Adipocyte (in vitro differentiated cells): ENCODE measurements at regions not wholly inside any gene's neighbourhood (a gene's known extent, or its start where the extent isn't known, plus 50 kb on each side); places are given as distances from the start of the nearest gene placed in this dataset.
A peak's percentile ranks its signal among the peaks of the same experiment; 100 is the strongest.
"Not testable (repeated sequence)": the region's sequence is repeated elsewhere in the genome, so short reads cannot be mapped to it uniquely, and the experiment has no call there.

Experiments
- DNase-seq: peaks from one replicate; pipeline ENCODE4 v3.0.0-alpha.2; 2015; ENCODE audit warnings: low read depth
- H3K27me3 ChIP-seq: replicated peaks from 2 replicates; pipeline ENCODE4 v1.7.0; 2013; ENCODE audit warnings: mild to moderate bottlenecking, low read length, moderate library complexity; ENCODE audit not compliant: control insufficient read depth, insufficient read depth
- H3K36me3 ChIP-seq: 2 replicates; pipeline ENCODE4 v1.7.0; 2013; ENCODE audit warnings: low read length, mild to moderate bottlenecking, moderate library complexity; ENCODE audit not compliant: control insufficient read depth, insufficient read depth, severe bottlenecking
- H3K4me1 ChIP-seq: 2 replicates; pipeline ENCODE4 v1.7.0; 2013; ENCODE audit warnings: mild to moderate bottlenecking, low read length, moderate library complexity; ENCODE audit not compliant: control insufficient read depth, insufficient read depth
- H3K4me3 ChIP-seq: 2 replicates; pipeline ENCODE4 v1.7.0; 2013; ENCODE audit warnings: mild to moderate bottlenecking, low read length, moderate library complexity
- H3K9ac ChIP-seq: 2 replicates; pipeline ENCODE4 v1.7.0; 2013; ENCODE audit warnings: mild to moderate bottlenecking, low read length, moderate library complexity
- H3K9me3 ChIP-seq: 2 replicates; pipeline ENCODE4 v1.7.0; 2013; ENCODE audit warnings: mild to moderate bottlenecking, low read length, moderate library complexity; ENCODE audit not compliant: control insufficient read depth

DNA sequence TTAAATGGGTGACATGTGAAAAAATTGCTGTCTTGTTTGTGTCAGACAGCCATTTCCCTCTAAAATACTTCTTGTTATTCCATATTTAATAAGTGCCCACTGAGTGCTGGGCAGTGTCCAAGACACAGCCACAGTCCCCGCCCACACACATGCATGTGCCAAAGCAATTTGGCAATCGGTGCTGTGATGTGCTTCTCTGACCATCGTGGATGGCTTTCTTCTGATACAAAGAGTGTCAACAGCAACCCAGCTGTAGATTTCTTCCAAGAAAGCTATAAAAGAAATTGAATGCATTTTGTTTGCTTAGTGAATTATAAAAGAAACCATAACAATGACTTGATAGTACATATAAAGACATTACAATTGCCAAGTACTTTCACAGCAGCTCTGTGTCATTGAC is 140.5 kb upstream of the ATXN1 start:
- Histone ChIP-seq H3K4me1 (peaks cover 18% of the 10 kb centered on the region), H3K36me3 (no peaks in the 10 kb centered on the region), H3K9ac (no peak overlapping the region), H3K4me3 (no peak overlapping the region), H3K9me3 (no peaks in the 10 kb centered on the region), H3K27me3 (no peaks in the 10 kb centered on the region)
- peak; percentile 79 for DNase-seq

- no peaks in the 10 kb centered on the region for H3K36me3 ChIP-seq
- no peak overlapping the region for H3K9ac ChIP-seq
- no peaks in the 10 kb centered on the region for H3K9me3 ChIP-seq
- H3K27me3 ChIP-seq, result no peaks in the 10 kb centered on the region
- H3K4me1 ChIP-seq, result peaks cover 18% of the 10 kb centered on the region
- DNase-seq, result no peak
- H3K4me3 ChIP-seq, result no peak overlapping the region
Observed at GRCh38 chr6:16901306-16901705, 140.0 kb upstream of the ATXN1 start.

DNA sequence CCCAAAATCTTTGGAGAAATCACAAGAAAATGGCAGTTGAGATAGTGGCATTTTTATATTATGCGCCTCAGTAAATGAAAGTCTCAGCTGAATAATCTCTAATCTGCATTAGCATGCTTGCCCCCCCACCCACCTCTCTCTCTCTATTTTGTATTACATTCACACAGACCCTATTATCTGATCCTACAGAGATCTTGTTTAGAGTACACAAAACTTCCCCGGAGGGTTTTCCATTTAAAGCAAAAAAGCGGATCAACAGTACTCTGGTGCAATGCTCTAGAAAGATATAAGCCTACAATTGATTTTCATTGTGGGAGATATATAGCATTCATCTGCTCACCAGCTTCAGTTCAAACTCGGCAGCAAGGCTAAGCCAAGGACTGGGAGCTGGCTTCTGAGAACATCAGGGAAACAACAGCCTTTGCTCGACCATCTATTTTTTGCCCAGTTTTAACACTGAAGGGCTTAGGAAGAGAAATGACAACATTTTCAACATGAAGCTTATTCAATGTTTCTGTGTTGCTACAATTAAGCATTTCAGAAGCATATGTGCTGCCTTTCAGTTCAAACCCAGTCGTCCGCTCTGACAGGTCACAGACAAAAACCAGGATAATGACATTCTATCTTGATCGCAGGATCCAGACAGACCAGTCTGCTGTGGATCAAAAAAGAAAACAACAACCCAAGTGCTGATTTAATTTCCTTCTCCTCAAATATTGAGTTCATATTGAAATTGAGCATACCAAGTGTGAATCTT is 137.6 kb upstream of the ATXN1 start:
- no peak overlapping the region for H3K4me3 ChIP-seq
- H3K27me3 ChIP-seq, result no peaks in the 10 kb centered on the region
- no peak overlapping the region for H3K9ac ChIP-seq
- DNase-seq, result no peak
- H3K36me3 ChIP-seq, result no peaks in the 10 kb centered on the region
- peaks cover 17% of the 10 kb centered on the region for H3K9me3 ChIP-seq
- H3K4me1 ChIP-seq, result peaks cover 18% of the 10 kb centered on the region

DNA sequence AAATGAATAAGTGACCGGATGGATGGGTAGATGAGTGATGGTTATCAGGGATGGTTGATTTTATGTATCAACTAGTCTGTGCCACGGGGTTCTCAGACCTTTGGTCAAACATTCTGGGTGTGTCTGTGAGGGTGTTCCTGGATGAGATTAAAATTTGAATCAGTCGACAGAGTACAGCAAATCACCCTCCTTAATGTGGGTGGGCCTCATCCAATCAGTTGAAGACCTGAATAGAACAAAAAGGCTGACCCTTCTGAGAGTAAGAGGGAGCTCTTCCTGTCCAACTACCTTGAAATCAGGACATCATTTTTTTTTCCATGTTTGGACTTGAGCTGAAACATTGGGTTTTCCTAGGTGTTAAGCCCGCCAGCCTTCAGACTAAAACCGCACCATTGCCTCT is 136.4 kb upstream of the ATXN1 start:
- DNase-seq, result no peak
- Histone ChIP-seq H3K36me3 (no peaks in the 10 kb centered on the region), H3K27me3 (no peaks in the 10 kb centered on the region)

GRCh38 chr6:16894301-16894700 is 133.0 kb upstream of the ATXN1 start:
- Histone ChIP-seq H3K36me3 (no peaks in the 10 kb centered on the region), H3K27me3 (no peaks in the 10 kb centered on the region), H3K4me3 (no peak overlapping the region), H3K4me1 (no peaks in the 10 kb centered on the region), H3K9ac (no peak overlapping the region), H3K9me3 (peaks cover 20% of the 10 kb centered on the region)
- DNase-seq, result no peak

More for the DNA sequence above, 136.4 kb upstream of the ATXN1 start:
- H3K4me1 ChIP-seq, result peaks cover 10% of the 10 kb centered on the region
- peaks cover 20% of the 10 kb centered on the region for H3K9me3 ChIP-seq
- H3K4me3 ChIP-seq, result no peak overlapping the region
- H3K9ac ChIP-seq, result no peak overlapping the region

DNA sequence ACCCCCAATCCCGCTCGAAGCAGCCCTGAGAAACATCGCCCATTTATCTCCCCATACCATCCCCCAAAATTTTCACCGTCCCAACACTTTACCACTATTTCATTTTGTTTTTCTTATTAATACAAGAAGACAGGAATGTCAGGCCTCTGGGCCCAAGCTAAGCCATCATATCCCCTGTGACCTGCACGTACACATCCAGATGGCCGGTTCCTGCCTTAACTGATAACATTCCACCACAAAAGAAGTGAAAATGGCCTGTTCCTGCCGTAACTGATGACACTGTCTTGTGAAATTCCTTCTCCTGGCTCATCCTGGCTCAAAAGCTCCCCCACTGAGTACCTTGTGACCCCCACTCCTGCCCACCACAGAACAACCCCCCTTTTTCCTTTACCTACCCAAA is 129.8 kb upstream of the ATXN1 start:
- not testable (repeated sequence) for DNase-seq, H3K4me3 ChIP-seq, H3K9ac ChIP-seq, H3K27me3 ChIP-seq, H3K36me3 ChIP-seq, H3K4me1 ChIP-seq
- peaks cover 20% of the 10 kb centered on the region for H3K9me3 ChIP-seq

DNA sequence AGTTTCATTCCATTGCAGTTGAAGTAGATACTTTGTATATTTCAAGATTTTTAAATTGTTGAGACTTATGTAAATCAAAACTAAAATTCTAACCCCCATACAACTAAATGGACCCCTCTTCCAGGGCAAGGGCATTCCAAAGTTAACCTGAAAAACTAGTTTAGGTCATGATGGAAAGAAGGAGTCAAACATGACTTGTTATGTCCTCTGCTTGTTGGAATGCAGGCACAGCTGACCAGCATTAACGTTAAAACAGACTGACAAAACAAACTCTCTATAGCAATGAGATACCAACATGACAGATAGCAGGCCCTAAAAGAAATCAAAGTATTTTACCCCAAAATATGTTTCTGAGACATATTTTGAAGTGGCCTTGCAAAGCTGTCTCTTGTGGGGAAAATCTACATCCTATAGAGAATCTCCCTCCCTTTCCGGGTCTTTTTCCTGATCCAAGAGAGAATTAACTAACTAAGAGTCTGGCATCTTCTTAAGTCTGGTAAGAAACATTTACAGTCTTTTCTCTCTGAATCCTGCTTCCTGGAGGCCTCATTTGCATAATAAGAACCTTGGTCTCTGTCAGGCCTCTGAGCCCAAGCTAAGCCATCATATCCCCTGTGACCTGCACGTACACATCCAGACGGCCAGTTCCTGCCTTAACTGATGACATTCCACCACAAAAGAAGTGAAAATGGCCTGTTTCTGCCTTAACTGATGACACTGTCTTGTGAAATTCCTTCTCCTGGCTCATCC is 124.3 kb upstream of the ATXN1 start:
- no peaks in the 10 kb centered on the region for H3K36me3 ChIP-seq
- no peak overlapping the region for H3K4me3 ChIP-seq
- H3K27me3 ChIP-seq, result no peaks in the 10 kb centered on the region
- no peak overlapping the region for H3K9ac ChIP-seq
- DNase-seq, result no peak
- H3K4me1 ChIP-seq, result no peaks in the 10 kb centered on the region
- H3K9me3 ChIP-seq, result no peaks in the 10 kb centered on the region

- H3K9ac ChIP-seq, result no peak overlapping the region
- no peaks in the 10 kb centered on the region for H3K4me1 ChIP-seq
- no peaks in the 10 kb centered on the region for H3K36me3 ChIP-seq
- no peaks in the 10 kb centered on the region for H3K27me3 ChIP-seq
- DNase-seq, result no peak
- H3K9me3 ChIP-seq, result no peaks in the 10 kb centered on the region
- H3K4me3 ChIP-seq, result no peak overlapping the region
Observed at GRCh38 chr6:16884526-16884925, 123.3 kb upstream of the ATXN1 start.

DNA sequence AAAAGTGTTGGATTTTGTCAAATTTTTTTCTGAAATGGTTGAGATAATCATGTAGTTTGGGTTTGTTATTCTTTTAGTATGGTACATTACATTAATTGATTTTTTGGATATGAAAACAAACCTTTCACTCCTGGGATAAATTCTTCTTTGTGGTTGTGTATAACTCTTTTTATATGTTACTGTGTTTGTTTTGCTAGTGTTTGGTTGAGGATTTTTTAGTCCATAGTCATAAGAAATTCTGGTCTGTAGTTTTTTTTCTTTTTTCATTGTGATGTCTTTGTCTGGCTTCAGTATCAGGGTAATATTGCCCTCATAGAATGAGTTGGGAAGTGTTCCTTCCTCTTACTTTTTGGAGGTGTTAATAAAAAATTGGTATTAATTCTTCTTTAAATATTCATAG is 122.2 kb upstream of the ATXN1 start:
- H3K9ac ChIP-seq, result no peak overlapping the region
- H3K9me3 ChIP-seq, result peaks cover 4% of the 10 kb centered on the region
- no peaks in the 10 kb centered on the region for H3K36me3 ChIP-seq
- no peaks in the 10 kb centered on the region for H3K4me1 ChIP-seq
- no peaks in the 10 kb centered on the region for H3K27me3 ChIP-seq
- peak; percentile 23 for DNase-seq
- H3K4me3 ChIP-seq, result no peak overlapping the region

DNA sequence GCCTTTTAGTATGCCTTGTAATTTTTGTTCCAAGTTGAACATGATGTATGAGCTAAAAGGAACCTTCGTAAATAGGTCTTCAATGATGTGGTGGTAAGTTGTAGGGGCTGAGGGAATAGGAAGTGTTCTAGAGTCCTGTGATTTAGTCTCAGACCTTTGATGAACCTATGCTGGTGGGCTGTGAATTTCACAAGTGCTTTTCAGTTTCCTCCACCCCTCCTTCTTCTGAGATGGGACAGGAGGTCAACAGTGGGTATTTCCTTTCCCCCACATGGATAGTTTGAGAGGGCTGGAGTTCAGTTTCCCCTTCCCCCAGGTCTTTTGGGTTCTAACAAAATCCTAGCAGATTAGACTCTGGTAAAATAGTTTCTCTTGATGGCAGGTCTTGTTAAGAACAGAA is 121.0 kb upstream of the ATXN1 start:
- H3K4me1 ChIP-seq, result no peaks in the 10 kb centered on the region
- H3K27me3 ChIP-seq, result no peaks in the 10 kb centered on the region
- H3K36me3 ChIP-seq, result no peaks in the 10 kb centered on the region
- no peak for DNase-seq
- H3K9ac ChIP-seq, result no peak overlapping the region
- H3K9me3 ChIP-seq, result peaks cover 7% of the 10 kb centered on the region
- no peak overlapping the region for H3K4me3 ChIP-seq

GRCh38 chr6:16876852-16877251 is 115.6 kb upstream of the ATXN1 start:
- H3K9me3 ChIP-seq, DNase-seq, H3K4me3 ChIP-seq, H3K27me3 ChIP-seq, H3K36me3 ChIP-seq, H3K4me1 ChIP-seq, H3K9ac ChIP-seq: not testable (repeated sequence)
